ENCODE measurements at regions not wholly inside any gene's neighbourhood (a gene's known extent, or its start where the extent isn't known, plus 50 kb on each side); places are given as distances from the start of the nearest gene placed in this dataset.

DNA sequence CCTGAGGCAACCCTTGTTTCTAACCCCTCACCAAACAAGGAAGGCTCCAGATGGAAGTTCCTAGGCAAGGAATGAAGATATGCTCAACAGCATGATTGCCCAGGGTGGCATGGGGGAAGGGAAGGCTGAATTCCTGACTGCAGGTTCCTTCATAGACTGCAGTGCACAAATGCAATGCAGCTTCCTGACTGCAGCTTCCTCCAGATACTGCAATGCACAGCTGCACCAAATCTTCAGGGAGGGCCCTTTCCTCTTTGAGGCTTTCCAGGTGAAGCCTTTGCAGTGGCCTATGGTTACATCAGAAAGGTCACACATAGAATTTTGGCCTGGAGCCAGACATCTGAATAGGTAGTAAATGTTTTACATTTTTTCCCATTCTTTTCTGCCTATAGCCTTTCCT, 58.8 kb upstream of the DYNAP start:
- DNase-seq (ENCODE audit: low spot score): no peak

DNA sequence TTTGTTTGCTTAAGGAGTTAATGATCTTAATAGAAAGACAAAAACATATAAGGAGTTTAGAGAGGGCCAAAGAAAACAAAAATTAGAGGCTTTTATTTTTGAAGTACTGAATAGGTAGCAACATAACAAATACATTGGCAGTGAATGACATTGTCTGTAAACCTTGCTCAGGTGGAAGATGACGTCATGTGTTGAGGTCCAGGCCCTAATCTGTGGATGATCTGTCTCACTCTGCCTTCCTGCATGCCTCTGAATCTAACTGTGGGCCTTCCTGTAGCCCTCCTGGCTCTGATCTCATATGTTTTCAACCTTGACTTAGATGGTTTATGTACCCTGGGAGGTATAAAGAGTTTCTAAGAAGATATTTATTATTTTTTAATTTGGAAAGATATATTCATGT, 58.1 kb upstream of the DYNAP start:
- no peak for DNase-seq (ENCODE audit: low spot score)
